ENCODE measurements at regions not wholly inside any gene's neighbourhood (a gene's known extent, or its start where the extent isn't known, plus 50 kb on each side); places are given as distances from the start of the nearest gene placed in this dataset.

DNA sequence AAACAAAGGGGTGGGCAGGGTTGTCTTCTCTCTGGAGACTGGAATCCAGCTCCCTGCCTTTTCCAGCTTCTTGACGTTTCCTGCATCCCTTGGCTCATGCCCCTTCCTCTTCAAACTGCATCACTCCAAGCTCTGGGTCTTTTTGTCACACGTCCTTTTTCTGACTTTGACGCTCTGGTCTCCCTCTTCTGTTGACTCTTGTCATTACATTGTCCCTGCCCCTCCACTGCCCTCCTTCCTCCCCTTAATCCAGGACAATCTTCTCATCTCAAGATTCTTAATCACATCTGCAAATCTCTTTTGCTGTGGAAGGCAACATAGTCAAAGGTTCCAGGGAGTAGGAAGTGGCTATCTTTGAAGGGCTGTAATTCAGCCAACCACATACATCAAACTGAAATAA lies 178.3 kb downstream of the TMA16 start:
- TF ChIP-seq, protein P1, sequence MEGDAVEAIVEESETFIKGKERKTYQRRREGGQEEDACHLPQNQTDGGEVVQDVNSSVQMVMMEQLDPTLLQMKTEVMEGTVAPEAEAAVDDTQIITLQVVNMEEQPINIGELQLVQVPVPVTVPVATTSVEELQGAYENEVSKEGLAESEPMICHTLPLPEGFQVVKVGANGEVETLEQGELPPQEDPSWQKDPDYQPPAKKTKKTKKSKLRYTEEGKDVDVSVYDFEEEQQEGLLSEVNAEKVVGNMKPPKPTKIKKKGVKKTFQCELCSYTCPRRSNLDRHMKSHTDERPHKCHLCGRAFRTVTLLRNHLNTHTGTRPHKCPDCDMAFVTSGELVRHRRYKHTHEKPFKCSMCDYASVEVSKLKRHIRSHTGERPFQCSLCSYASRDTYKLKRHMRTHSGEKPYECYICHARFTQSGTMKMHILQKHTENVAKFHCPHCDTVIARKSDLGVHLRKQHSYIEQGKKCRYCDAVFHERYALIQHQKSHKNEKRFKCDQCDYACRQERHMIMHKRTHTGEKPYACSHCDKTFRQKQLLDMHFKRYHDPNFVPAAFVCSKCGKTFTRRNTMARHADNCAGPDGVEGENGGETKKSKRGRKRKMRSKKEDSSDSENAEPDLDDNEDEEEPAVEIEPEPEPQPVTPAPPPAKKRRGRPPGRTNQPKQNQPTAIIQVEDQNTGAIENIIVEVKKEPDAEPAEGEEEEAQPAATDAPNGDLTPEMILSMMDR (IDR thresholded peaks at IDR 0.05): no peak
- TF ChIP-seq ESRRA (IDR thresholded peaks at IDR 0.05; ENCODE audit: borderline replicate concordance, low read length): no peak

Data from A549 (cell line).